HEK293 (cell line): ENCODE measurements at regions not wholly inside any gene's neighbourhood (a gene's known extent, or its start where the extent isn't known, plus 50 kb on each side); places are given as distances from the start of the nearest gene placed in this dataset.

Experiments
- CTCF ChIP-seq: fragments of 450-650 bp; formaldehyde crosslinking; IDR thresholded peaks from 2 replicates; pipeline ENCODE4 v1.5.1; 2016; ENCODE audit warnings: missing biosample characterization, missing genetic modification characterization
- HIC1 ChIP-seq: fragments of 450-650 bp; formaldehyde crosslinking; IDR thresholded peaks from 2 replicates; pipeline ENCODE4 v1.5.1; 2016; ENCODE audit warnings: missing biosample characterization, missing genetic modification characterization
- HOXA7 ChIP-seq: sonication (generic); formaldehyde crosslinking; IDR thresholded peaks from 2 replicates; pipeline ENCODE4 v1.8.1; 2022; ENCODE audit warnings: missing genetic modification reagents, borderline replicate concordance
- KLF16 ChIP-seq: fragments of 450-650 bp; formaldehyde crosslinking; IDR thresholded peaks from 2 replicates; pipeline ENCODE4 v1.5.1; 2017; ENCODE audit warnings: missing biosample characterization, missing genetic modification characterization
- MEIS1 ChIP-seq: sonication (generic); formaldehyde crosslinking; IDR thresholded peaks from 2 replicates; pipeline ENCODE4 v1.8.1; 2022; ENCODE audit warnings: missing genetic modification reagents, mild to moderate bottlenecking, borderline replicate concordance
- ZBTB20 ChIP-seq: fragments of 450-650 bp; formaldehyde crosslinking; IDR thresholded peaks from 2 replicates; pipeline ENCODE4 v1.5.1; 2016; ENCODE audit warnings: missing biosample characterization, missing genetic modification characterization
- ZFP37 ChIP-seq: fragments of 450-650 bp; formaldehyde crosslinking; IDR thresholded peaks from 2 replicates; pipeline ENCODE4 v1.5.1; 2016; ENCODE audit warnings: missing biosample characterization, missing genetic modification characterization
- ZNF394 ChIP-seq: fragments of 450-650 bp; formaldehyde crosslinking; IDR thresholded peaks from 2 replicates; pipeline ENCODE4 v1.5.1; 2016; ENCODE audit warnings: missing biosample characterization, missing genetic modification characterization, mild to moderate bottlenecking, moderate library complexity, borderline replicate concordance
- ZNF660 ChIP-seq: fragments of 450-650 bp; IDR thresholded peaks from 2 replicates; pipeline ENCODE4 v1.5.1; 2018; ENCODE audit warnings: missing biosample characterization, mild to moderate bottlenecking, missing genetic modification characterization
- ZNF707 ChIP-seq: fragments of 450-650 bp; formaldehyde crosslinking; IDR thresholded peaks from 2 replicates; pipeline ENCODE4 v1.5.1; 2016; ENCODE audit warnings: missing biosample characterization, missing genetic modification characterization
- ZNF792 ChIP-seq: fragments of 450-650 bp; formaldehyde crosslinking; IDR thresholded peaks from 2 replicates; pipeline ENCODE4 v1.5.1; 2016; ENCODE audit warnings: missing biosample characterization, missing genetic modification characterization

- TF ChIP-seq CTCF (tag by site-specific recombination) (no peak), HOXA7 (no peak), ZNF660 (tag by site-specific recombination) (no peak), ZNF394 (tag by site-specific recombination) (no peak), MEIS1 (CRISPR knock-in tag) (no peak), ZBTB20 (tag by site-specific recombination) (no peak), ZNF792 (no peak), HIC1 (tag by site-specific recombination) (no peak), ZNF707 (tag by site-specific recombination) (no peak), ZFP37 (tag by site-specific recombination) (no peak), KLF16 (no peak)
These were observed 290.3 kb upstream of the API5 start for GRCh38 chr11:43021466-43021865.
